ENCODE measurements at regions not wholly inside any gene's neighbourhood (a gene's known extent, or its start where the extent isn't known, plus 50 kb on each side); places are given as distances from the start of the nearest gene placed in this dataset.

DNA sequence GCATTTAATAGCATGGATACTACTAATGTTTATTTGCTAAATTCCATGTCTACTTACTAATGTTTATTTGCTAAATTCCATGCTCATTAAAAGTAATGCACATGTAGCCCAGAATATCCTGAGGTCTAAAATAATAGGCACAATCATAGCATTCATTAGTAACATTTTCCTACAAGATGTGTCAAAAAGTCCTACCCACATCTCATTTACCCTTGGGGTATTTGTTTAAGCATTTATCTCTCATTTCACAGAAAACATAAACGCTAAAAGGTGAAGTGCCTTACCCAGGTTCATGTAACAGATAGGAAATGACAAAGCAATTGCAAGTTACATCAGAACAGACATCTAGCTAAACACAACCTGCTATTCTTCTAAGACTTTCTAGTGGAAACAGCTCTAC, 457.1 kb downstream of the HACE1 start:
- TF ChIP-seq POLR2AphosphoS5 (IDR thresholded peaks at IDR 0.05): no peak
- TF ChIP-seq, protein P1, sequence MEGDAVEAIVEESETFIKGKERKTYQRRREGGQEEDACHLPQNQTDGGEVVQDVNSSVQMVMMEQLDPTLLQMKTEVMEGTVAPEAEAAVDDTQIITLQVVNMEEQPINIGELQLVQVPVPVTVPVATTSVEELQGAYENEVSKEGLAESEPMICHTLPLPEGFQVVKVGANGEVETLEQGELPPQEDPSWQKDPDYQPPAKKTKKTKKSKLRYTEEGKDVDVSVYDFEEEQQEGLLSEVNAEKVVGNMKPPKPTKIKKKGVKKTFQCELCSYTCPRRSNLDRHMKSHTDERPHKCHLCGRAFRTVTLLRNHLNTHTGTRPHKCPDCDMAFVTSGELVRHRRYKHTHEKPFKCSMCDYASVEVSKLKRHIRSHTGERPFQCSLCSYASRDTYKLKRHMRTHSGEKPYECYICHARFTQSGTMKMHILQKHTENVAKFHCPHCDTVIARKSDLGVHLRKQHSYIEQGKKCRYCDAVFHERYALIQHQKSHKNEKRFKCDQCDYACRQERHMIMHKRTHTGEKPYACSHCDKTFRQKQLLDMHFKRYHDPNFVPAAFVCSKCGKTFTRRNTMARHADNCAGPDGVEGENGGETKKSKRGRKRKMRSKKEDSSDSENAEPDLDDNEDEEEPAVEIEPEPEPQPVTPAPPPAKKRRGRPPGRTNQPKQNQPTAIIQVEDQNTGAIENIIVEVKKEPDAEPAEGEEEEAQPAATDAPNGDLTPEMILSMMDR (IDR thresholded peaks at IDR 0.05): no peak
